ENCODE measurements at regions not wholly inside any gene's neighbourhood (a gene's known extent, or its start where the extent isn't known, plus 50 kb on each side); places are given as distances from the start of the nearest gene placed in this dataset.

GRCh38 chr16:80387318-80387921 lies 153.4 kb upstream of the DYNLRB2 start:
- Mint-ChIP-seq H3K4me1 (peaks cover 0 to 2% (median 0%) of the 10 kb centered on the region in 7 donors), H3K27me3 (peaks cover 15 to 38% (median 32%) of the 10 kb centered on the region in 5 donors), H3K4me3 (no peak overlapping the region), H3K36me3 (no peaks in the 10 kb centered on the region), H3K9me3 (peaks cover 0 to 6% (median 0%) of the 10 kb centered on the region in 11 donors), H3K27ac (no peak overlapping the region)
- POLR2A ChIA-PET, result no interaction called here
- Histone ChIP-seq H3K9me3 (ENCODE audit: control insufficient read depth in 2 of 3, low read length in 3 of 3) (no peaks in the 10 kb centered on the region), H3K4me1 (ENCODE audit: control insufficient read depth in 2 of 2, insufficient read depth in 2 of 2, low read length in 2 of 2) (no peaks in the 10 kb centered on the region), H3K27ac (ENCODE audit: low read depth, low read length) (no peak overlapping the region), H3K4me3 (ENCODE audit: low read length) (no peak overlapping the region), H3K36me3 (ENCODE audit: control insufficient read depth in 2 of 3, insufficient read depth in 3 of 3, low read length in 3 of 3) (no peaks in the 10 kb centered on the region), H3K27me3 (ENCODE audit: control insufficient read depth in 2 of 2, insufficient read depth in 2 of 2, low read length in 2 of 2) (no peaks in the 10 kb centered on the region)
- intact Hi-C loops (cut with micrococcal nuclease), result no loop called here
- ATAC-seq (no peak), DNase-seq (no peak)
- CTCF ChIA-PET, result no interaction called here

GRCh38 chr16:80384862-80385261 lies 155.9 kb upstream of the DYNLRB2 start:
- POLR2A ChIA-PET, result no interaction called here
- H3K36me3 Mint-ChIP-seq, result no peaks in the 10 kb centered on the region

GRCh38 chr16:80380514-80380913 lies 160.3 kb upstream of the DYNLRB2 start:
- CTCF ChIA-PET, result no interaction called here
- Histone ChIP-seq H3K36me3 (ENCODE audit: control insufficient read depth in 2 of 3, insufficient read depth in 3 of 3, low read length in 3 of 3) (no peaks in the 10 kb centered on the region), H3K27ac (ENCODE audit: low read depth, low read length) (no peak overlapping the region), H3K4me1 (ENCODE audit: control insufficient read depth in 2 of 2, insufficient read depth in 2 of 2, low read length in 2 of 2) (no peaks in the 10 kb centered on the region), H3K9me3 (ENCODE audit: control insufficient read depth in 2 of 3, low read length in 3 of 3) (no peaks in the 10 kb centered on the region), H3K4me3 (ENCODE audit: low read length) (no peak overlapping the region), H3K27me3 (ENCODE audit: control insufficient read depth in 2 of 2, insufficient read depth in 2 of 2, low read length in 2 of 2) (peaks cover 0 to 3% of the 10 kb centered on the region in 2 donors)
- POLR2A ChIA-PET, result no interaction called here
- no peak for ATAC-seq
- Mint-ChIP-seq H3K9me3 (peaks cover 0 to 2% (median 0%) of the 10 kb centered on the region in 11 donors), H3K4me1 (peaks cover 0 to 2% (median 0%) of the 10 kb centered on the region in 7 donors), H3K4me3 (no peak overlapping the region), H3K27me3 (peaks cover 3 to 30% (median 18%) of the 10 kb centered on the region in 5 donors), H3K36me3 (no peaks in the 10 kb centered on the region), H3K27ac (no peak overlapping the region)
- no peak for DNase-seq
- intact Hi-C loops (cut with micrococcal nuclease), result no loop called here

More at GRCh38 chr16:80384862-80385261, 155.9 kb upstream of the DYNLRB2 start:
- no peak for ATAC-seq
- H3K27ac ChIP-seq (ENCODE audit: low read depth, low read length), result no peak overlapping the region
- CTCF ChIA-PET, result no interaction called here
- H3K27me3 Mint-ChIP-seq, result peaks cover 15 to 38% (median 32%) of the 10 kb centered on the region in 5 donors
- H3K9me3 Mint-ChIP-seq, result peaks cover 0 to 6% (median 0%) of the 10 kb centered on the region in 11 donors
- no peak for DNase-seq
- no peak overlapping the region for H3K4me3 Mint-ChIP-seq
- H3K27ac Mint-ChIP-seq, result no peak overlapping the region
- H3K4me1 Mint-ChIP-seq, result peaks cover 0 to 2% (median 0%) of the 10 kb centered on the region in 7 donors
- no peaks in the 10 kb centered on the region for H3K9me3 ChIP-seq (ENCODE audit: control insufficient read depth in 2 of 3, low read length in 3 of 3)
- intact Hi-C loops (cut with micrococcal nuclease), result no loop called here
- H3K4me1 ChIP-seq (ENCODE audit: control insufficient read depth in 2 of 2, insufficient read depth in 2 of 2, low read length in 2 of 2), result no peaks in the 10 kb centered on the region
- H3K4me3 ChIP-seq (ENCODE audit: low read length), result no peak overlapping the region
- H3K36me3 ChIP-seq (ENCODE audit: control insufficient read depth in 2 of 3, insufficient read depth in 3 of 3, low read length in 3 of 3), result no peaks in the 10 kb centered on the region
- peaks cover 0 to under 1% of the 10 kb centered on the region in 2 donors for H3K27me3 ChIP-seq (ENCODE audit: control insufficient read depth in 2 of 2, insufficient read depth in 2 of 2, low read length in 2 of 2)

GRCh38 chr16:80377096-80377956 lies 163.5 kb upstream of the DYNLRB2 start:
- Histone ChIP-seq H3K27ac (ENCODE audit: low read depth, low read length) (no peak overlapping the region), H3K27me3 (ENCODE audit: control insufficient read depth in 2 of 2, insufficient read depth in 2 of 2, low read length in 2 of 2) (peaks cover 0 to 3% of the 10 kb centered on the region in 2 donors), H3K4me3 (ENCODE audit: low read length) (no peak overlapping the region), H3K4me1 (ENCODE audit: control insufficient read depth in 2 of 2, insufficient read depth in 2 of 2, low read length in 2 of 2) (no peaks in the 10 kb centered on the region), H3K9me3 (ENCODE audit: control insufficient read depth in 2 of 3, low read length in 3 of 3) (no peaks in the 10 kb centered on the region), H3K36me3 (ENCODE audit: control insufficient read depth in 2 of 3, insufficient read depth in 3 of 3, low read length in 3 of 3) (no peaks in the 10 kb centered on the region)
- no peak for ATAC-seq
- H3K9me3 Mint-ChIP-seq, result peaks cover 0 to 12% (median 5%) of the 10 kb centered on the region in 11 donors
- no peak overlapping the region for H3K27ac Mint-ChIP-seq
- ChIA-PET POLR2A (no interaction called here), CTCF (no interaction called here)
- no peaks in the 10 kb centered on the region for H3K36me3 Mint-ChIP-seq
- peaks cover 0 to 33% (median 10%) of the 10 kb centered on the region in 5 donors for H3K27me3 Mint-ChIP-seq
- H3K4me3 Mint-ChIP-seq, result no peak overlapping the region
- intact Hi-C loops (cut with micrococcal nuclease), result no loop called here
- H3K4me1 Mint-ChIP-seq, result no peaks in the 10 kb centered on the region
- DNase-seq, result no peak

DNA sequence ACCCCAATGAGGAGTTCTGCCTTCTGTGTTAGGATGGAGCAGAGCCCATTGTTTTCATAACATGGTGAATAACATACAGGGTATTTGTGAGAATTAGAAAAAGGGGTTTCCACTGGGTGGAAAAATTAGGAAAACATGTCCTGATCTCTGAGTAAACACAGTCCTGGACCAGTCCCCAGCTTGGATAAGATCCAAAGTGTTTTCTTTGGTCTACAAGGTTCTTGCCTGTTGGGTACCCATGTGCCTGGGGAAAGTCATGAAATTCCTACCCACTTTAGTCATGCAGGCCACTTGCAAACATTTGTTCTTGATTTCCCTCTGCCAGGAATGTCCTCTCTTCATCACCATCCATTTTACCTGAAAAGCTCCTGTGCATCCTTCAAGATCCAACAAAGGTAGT lies 164.8 kb upstream of the DYNLRB2 start:
- Mint-ChIP-seq H3K27ac (no peak overlapping the region), H3K36me3 (peaks cover 0 to 5% (median 0%) of the 10 kb centered on the region in 5 donors), H3K27me3 (peaks cover 0 to 26% (median 7%) of the 10 kb centered on the region in 5 donors), H3K9me3 (peaks cover 0 to 12% (median 5%) of the 10 kb centered on the region in 11 donors), H3K4me3 (no peak overlapping the region), H3K4me1 (peaks cover 0 to 4% (median 0%) of the 10 kb centered on the region in 7 donors)
- ChIA-PET CTCF (no interaction called here), POLR2A (no interaction called here)
- DNase-seq (no peak), ATAC-seq (no peak)
- Histone ChIP-seq H3K4me1 (ENCODE audit: control insufficient read depth in 2 of 2, insufficient read depth in 2 of 2, low read length in 2 of 2) (no peaks in the 10 kb centered on the region), H3K27me3 (ENCODE audit: control insufficient read depth in 2 of 2, insufficient read depth in 2 of 2, low read length in 2 of 2) (peaks cover 0 to 3% of the 10 kb centered on the region in 2 donors), H3K27ac (ENCODE audit: low read depth, low read length) (no peak overlapping the region), H3K9me3 (ENCODE audit: control insufficient read depth in 2 of 3, low read length in 3 of 3) (peaks cover 0 to 4% (median 0%) of the 10 kb centered on the region in 3 experiments), H3K4me3 (ENCODE audit: low read length) (no peak overlapping the region), H3K36me3 (ENCODE audit: control insufficient read depth in 2 of 3, insufficient read depth in 3 of 3, low read length in 3 of 3) (no peaks in the 10 kb centered on the region)
- intact Hi-C loops (cut with micrococcal nuclease), result no loop called here

DNA sequence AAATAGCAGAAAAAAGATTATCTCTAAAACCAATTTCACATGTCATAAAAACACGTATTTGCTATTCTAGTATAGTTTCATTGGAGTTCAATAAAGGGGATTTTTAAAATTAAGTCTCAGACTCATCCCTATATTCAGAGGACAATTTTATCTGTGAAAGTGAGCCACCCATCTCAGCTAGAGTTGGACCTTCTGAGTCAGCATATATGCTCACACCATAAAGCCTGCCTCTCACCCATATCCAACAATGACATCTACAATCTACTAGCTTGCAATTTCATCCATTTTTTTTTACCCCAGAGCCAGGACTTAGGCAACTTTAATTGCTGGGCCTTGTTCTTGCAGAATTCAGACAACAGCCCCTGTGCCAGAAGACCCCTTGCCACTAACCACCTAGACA lies 165.3 kb upstream of the DYNLRB2 start:
- Mint-ChIP-seq H3K36me3 (peaks cover 0 to 5% (median 0%) of the 10 kb centered on the region in 5 donors), H3K4me1 (peaks cover 0 to 4% (median 0%) of the 10 kb centered on the region in 7 donors), H3K27ac (no peak overlapping the region), H3K4me3 (no peak overlapping the region), H3K27me3 (peaks cover 0 to 25% (median 5%) of the 10 kb centered on the region in 5 donors), H3K9me3 (peaks cover 0 to 12% (median 5%) of the 10 kb centered on the region in 11 donors)
- Histone ChIP-seq H3K9me3 (ENCODE audit: control insufficient read depth in 2 of 3, low read length in 3 of 3) (peaks cover 0 to 4% (median 0%) of the 10 kb centered on the region in 3 experiments), H3K36me3 (ENCODE audit: control insufficient read depth in 2 of 3, insufficient read depth in 3 of 3, low read length in 3 of 3) (no peaks in the 10 kb centered on the region), H3K27me3 (ENCODE audit: control insufficient read depth in 2 of 2, insufficient read depth in 2 of 2, low read length in 2 of 2) (peaks cover 0 to 3% of the 10 kb centered on the region in 2 donors), H3K27ac (ENCODE audit: low read depth, low read length) (no peak overlapping the region), H3K4me3 (ENCODE audit: low read length) (no peak overlapping the region), H3K4me1 (ENCODE audit: control insufficient read depth in 2 of 2, insufficient read depth in 2 of 2, low read length in 2 of 2) (no peaks in the 10 kb centered on the region)
- DNase-seq (no peak), ATAC-seq (no peak)
- intact Hi-C loops (cut with micrococcal nuclease), result no loop called here
- CTCF ChIA-PET, result no interaction called here
- POLR2A ChIA-PET, result no interaction called here

Data from naive thymus-derived CD4-positive, alpha-beta T cell (primary cell).